ENCODE measurements at regions not wholly inside any gene's neighbourhood (a gene's known extent, or its start where the extent isn't known, plus 50 kb on each side); places are given as distances from the start of the nearest gene placed in this dataset.

DNA sequence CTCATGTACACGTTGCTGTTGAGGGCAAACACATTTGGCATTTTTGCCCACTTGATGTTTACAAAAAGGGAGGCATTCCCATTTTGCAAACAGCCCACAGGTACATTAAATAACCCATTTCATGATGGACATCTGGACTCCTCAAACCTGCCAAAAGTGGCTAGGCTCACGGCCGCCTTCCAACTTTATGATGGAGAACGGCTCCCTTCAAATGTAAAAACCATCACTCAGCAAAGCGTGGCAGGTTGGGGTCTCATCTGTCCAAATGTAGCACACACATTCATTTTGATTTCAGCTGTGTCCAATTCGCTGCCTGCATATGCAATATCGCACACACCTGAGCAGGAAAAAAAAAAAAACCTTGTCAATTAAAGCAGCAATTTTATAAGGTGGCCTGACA, 417.8 kb downstream of the TMEM114 start:
- TF ChIP-seq CTCF (conservative IDR thresholded peaks at IDR 0.05 in 1 of 2, IDR thresholded peaks at IDR 0.05 in 1 of 2; ENCODE audit: extremely low read depth in 1 of 2, insufficient read depth in 1 of 2, low read depth in 1 of 2, low read length in 2 of 2) = no peak
- TF ChIP-seq EZH2 (IDR thresholded peaks at IDR 0.05; ENCODE audit: borderline replicate concordance, low read length) = no peak
